ENCODE measurements at regions not wholly inside any gene's neighbourhood (a gene's known extent, or its start where the extent isn't known, plus 50 kb on each side); places are given as distances from the start of the nearest gene placed in this dataset.

- no peaks in the 10 kb centered on the region for H3K27me3 ChIP-seq
- no peak overlapping the region for H3K27ac ChIP-seq
- no peak overlapping the region for H3K4me3 ChIP-seq
- DNase-seq (ENCODE audit: low spot score in 2 of 2), result no peak
- WGBS, 2 donors, result 70 to 75% methylated on average over 2 of the region's 2 CpGs
- H3K9me3 ChIP-seq, result no peaks in the 10 kb centered on the region
- TF ChIP-seq EP300 (IDR thresholded peaks at IDR 0.05) (no peak), CTCF (IDR thresholded peaks at IDR 0.05) (no peak), POLR2A (IDR thresholded peaks at IDR 0.05) (no peak)
- no peaks in the 10 kb centered on the region for H3K36me3 ChIP-seq
- H3K4me1 ChIP-seq, result no peaks in the 10 kb centered on the region
Observed at GRCh38 chr4:60579335-60579734, 620.8 kb upstream of the ADGRL3 start.

- Histone ChIP-seq H3K9me3 (no peaks in the 10 kb centered on the region), H3K4me1 (no peaks in the 10 kb centered on the region), H3K27me3 (no peaks in the 10 kb centered on the region), H3K36me3 (no peaks in the 10 kb centered on the region), H3K27ac (no peak overlapping the region), H3K4me3 (no peak overlapping the region)
- 72 to 79% methylated on average over 1 of the region's 1 CpG for WGBS, 2 donors
- TF ChIP-seq POLR2A (IDR thresholded peaks at IDR 0.05) (no peak), EP300 (IDR thresholded peaks at IDR 0.05) (no peak), CTCF (IDR thresholded peaks at IDR 0.05) (no peak)
- no peak for DNase-seq (ENCODE audit: low spot score in 2 of 2)
Observed at GRCh38 chr4:60581919-60582536, 618.1 kb upstream of the ADGRL3 start.

DNA sequence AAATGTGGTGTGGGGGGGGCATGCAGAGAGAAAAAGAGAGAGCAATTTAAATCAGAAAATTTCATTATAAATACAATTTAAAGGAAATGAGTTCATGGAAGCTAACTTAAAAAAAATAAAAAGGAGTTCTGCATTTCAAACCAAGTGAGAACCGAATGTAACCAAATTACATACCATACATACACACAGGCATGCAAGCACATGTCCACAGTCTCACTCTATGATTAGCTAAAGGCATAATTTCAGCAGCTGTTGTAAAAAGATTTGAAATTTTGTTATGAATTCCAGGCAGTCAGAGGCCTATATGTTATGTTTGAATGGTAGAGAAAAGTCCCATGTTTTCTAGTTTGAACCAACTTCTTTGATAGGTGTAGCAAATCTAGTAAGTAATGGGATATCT lies 611.6 kb upstream of the ADGRL3 start:
- 78 to 93% methylated on average over 1 of the region's 1 CpG for WGBS, 2 donors

GRCh38 chr4:60589425-60589824 lies 610.7 kb upstream of the ADGRL3 start:
- TF ChIP-seq POLR2A (IDR thresholded peaks at IDR 0.05) (no peak), EP300 (IDR thresholded peaks at IDR 0.05) (no peak), CTCF (IDR thresholded peaks at IDR 0.05) (no peak)
- 81 to 88% methylated on average over 5 of the region's 5 CpGs for WGBS, 2 donors
- no peaks in the 10 kb centered on the region for H3K27me3 ChIP-seq

More for the DNA sequence above, 611.6 kb upstream of the ADGRL3 start:
- no peak for DNase-seq (ENCODE audit: low spot score in 2 of 2)
- Histone ChIP-seq H3K27ac (no peak overlapping the region), H3K27me3 (no peaks in the 10 kb centered on the region), H3K36me3 (no peaks in the 10 kb centered on the region), H3K4me1 (no peaks in the 10 kb centered on the region), H3K4me3 (no peak overlapping the region), H3K9me3 (no peaks in the 10 kb centered on the region)
- TF ChIP-seq EP300 (IDR thresholded peaks at IDR 0.05) (no peak), POLR2A (IDR thresholded peaks at IDR 0.05) (no peak), CTCF (IDR thresholded peaks at IDR 0.05) (no peak)

DNA sequence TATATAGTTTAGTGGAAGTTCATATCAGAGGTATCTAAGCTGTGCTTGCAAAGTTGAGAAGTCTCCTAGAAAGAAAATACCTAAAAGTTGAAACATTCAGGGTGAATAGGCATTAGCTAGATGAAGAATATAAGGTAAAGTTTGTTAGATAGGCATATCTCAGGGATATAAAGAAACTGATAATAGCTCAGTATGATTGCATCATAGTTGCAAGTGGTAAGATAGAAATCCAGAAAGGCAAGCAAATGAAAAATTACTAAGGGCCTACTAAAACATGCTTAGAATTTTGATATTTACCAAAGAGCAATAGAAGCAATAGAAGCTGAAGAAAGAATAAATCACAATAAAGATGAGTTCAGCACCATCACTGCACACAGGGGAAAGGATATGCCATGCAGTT lies 610.0 kb upstream of the ADGRL3 start:
- no peak overlapping the region for H3K27ac ChIP-seq
- no peaks in the 10 kb centered on the region for H3K4me1 ChIP-seq
- no peaks in the 10 kb centered on the region for H3K36me3 ChIP-seq
- DNase-seq (ENCODE audit: low spot score in 2 of 2), result no peak
- no peaks in the 10 kb centered on the region for H3K9me3 ChIP-seq
- no peaks in the 10 kb centered on the region for H3K27me3 ChIP-seq
- no peak overlapping the region for H3K4me3 ChIP-seq
- no peak for TF ChIP-seq EP300 (IDR thresholded peaks at IDR 0.05)
- no peak for TF ChIP-seq CTCF (IDR thresholded peaks at IDR 0.05)
- no peak for TF ChIP-seq POLR2A (IDR thresholded peaks at IDR 0.05)

More at GRCh38 chr4:60589425-60589824, 610.7 kb upstream of the ADGRL3 start:
- Histone ChIP-seq H3K27ac (no peak overlapping the region), H3K4me1 (no peaks in the 10 kb centered on the region), H3K4me3 (no peak overlapping the region), H3K36me3 (no peaks in the 10 kb centered on the region), H3K9me3 (no peaks in the 10 kb centered on the region)
- no peak for DNase-seq (ENCODE audit: low spot score in 2 of 2)

Data from tibial nerve (tissue), 4 donors.